BJ (cell line): ENCODE measurements at regions not wholly inside any gene's neighbourhood (a gene's known extent, or its start where the extent isn't known, plus 50 kb on each side); places are given as distances from the start of the nearest gene placed in this dataset.

Source experiments
- CTCF ChIA-PET: fragments of 350-600 bp; formaldehyde crosslinking; extraction: SDS; loops from one replicate; lab custom pipeline; 2021; ENCODE audit warnings: antibody characterized with exemption, inconsistent platforms; lab: Yijun Ruan, JAX
- POLR2A ChIA-PET: fragments of 300-600 bp; sonication (Branson Sonifier 250); formaldehyde crosslinking; extraction: SDS; loops from one replicate; lab custom pipeline; 2021; ENCODE audit warnings: antibody characterized with exemption; lab: Charles Lee
- DNase-seq: peaks from one replicate; pipeline ENCODE4 v3.0.0-alpha.2; 2011; ENCODE audit warnings: low read depth
- H3K27me3 ChIP-seq: 2 replicates; pipeline ENCODE4 v1.6.0; 2011; ENCODE audit warnings: low read length; ENCODE audit not compliant: control insufficient read depth, insufficient read depth
- H3K36me3 ChIP-seq: 2 replicates; pipeline ENCODE4 v1.5.1; 2011; ENCODE audit warnings: low read length; ENCODE audit not compliant: control insufficient read depth, insufficient read depth
- H3K4me3 ChIP-seq: 2 replicates; pipeline ENCODE4 v1.5.1; 2011; ENCODE audit warnings: low read depth, mild to moderate bottlenecking, control low read depth, low read length
- CTCF ChIP-seq: IDR thresholded peaks from 2 replicates; pipeline ENCODE4 v1.5.1; 2011; ENCODE audit warnings: low read depth, mild to moderate bottlenecking, control low read depth, inconsistent platforms, low read length, moderate library complexity; ENCODE audit not compliant: insufficient read depth

- TF ChIP-seq CTCF, result no peak
- H3K4me3 ChIP-seq, result no peak overlapping the region
- peaks cover 11% of the 10 kb centered on the region for H3K27me3 ChIP-seq
- CTCF ChIA-PET, result interaction anchor here (1.2 kb wide), 1 partner anchor 9 kb away, joined by 4 read pairs; no protein-coding TSS in a partner anchor
- no peak for DNase-seq
- H3K36me3 ChIP-seq, result no peaks in the 10 kb centered on the region
- POLR2A ChIA-PET, result no interaction called here
These were observed 130.7 kb downstream of the FAM53A start for GRCh38 chr4:1553365-1553764.

GRCh38 chr4:1552451-1552850 lies 131.7 kb downstream of the FAM53A start:
- no peaks in the 10 kb centered on the region for H3K36me3 ChIP-seq
- POLR2A ChIA-PET, result no interaction called here
- no peak for TF ChIP-seq CTCF
- peaks cover 7% of the 10 kb centered on the region for H3K27me3 ChIP-seq
- no peak overlapping the region for H3K4me3 ChIP-seq
- DNase-seq, result no peak
- CTCF ChIA-PET, result interaction anchor here (1.2 to 1.5 kb wide), 2 partner anchors 8 to 77 kb away, joined by 3 to 4 read pairs; no protein-coding TSS in a partner anchor

GRCh38 chr4:1551211-1551610 lies 132.9 kb downstream of the FAM53A start:
- POLR2A ChIA-PET, result no interaction called here
- CTCF ChIA-PET, result interaction anchor here (1.5 to 3.7 kb wide), 2 partner anchors 22 to 78 kb away, joined by 3 to 19 read pairs; no protein-coding TSS in a partner anchor
- Histone ChIP-seq H3K4me3 (no peak overlapping the region), H3K36me3 (no peaks in the 10 kb centered on the region), H3K27me3 (0 out of 2 replicates have a peak, but pooled peaks cover under 1% of the 10 kb centered on the region)
- DNase-seq, result no peak
- TF ChIP-seq CTCF, result no peak

GRCh38 chr4:1550122-1551070 lies 133.7 kb downstream of the FAM53A start:
- no peak overlapping the region for H3K4me3 ChIP-seq
- POLR2A ChIA-PET, result no interaction called here
- CTCF ChIA-PET, result interaction anchor here (1.1 to 3.7 kb wide), 5 partner anchors 9 to 194 kb away, joined by 3 to 19 read pairs (median 8); no protein-coding TSS in a partner anchor
- TF ChIP-seq CTCF, result no peak
- no peak for DNase-seq
- no peaks in the 10 kb centered on the region for H3K36me3 ChIP-seq
- no peaks in the 10 kb centered on the region for H3K27me3 ChIP-seq

- no peaks in the 10 kb centered on the region for H3K27me3 ChIP-seq
- no peak for TF ChIP-seq CTCF
- ChIA-PET CTCF (interaction anchor here (0.7 to 3.7 kb wide), 13 partner anchors 10 to 202 kb away, joined by 3 to 19 read pairs (median 6); no protein-coding TSS in a partner anchor), POLR2A (no interaction called here)
- H3K36me3 ChIP-seq, result no peaks in the 10 kb centered on the region
- H3K4me3 ChIP-seq, result no peak overlapping the region
- DNase-seq, result no peak
These were observed 134.5 kb downstream of the FAM53A start for GRCh38 chr4:1549638-1550035.
